ENCODE measurements at regions not wholly inside any gene's neighbourhood (a gene's known extent, or its start where the extent isn't known, plus 50 kb on each side); places are given as distances from the start of the nearest gene placed in this dataset.

DNA sequence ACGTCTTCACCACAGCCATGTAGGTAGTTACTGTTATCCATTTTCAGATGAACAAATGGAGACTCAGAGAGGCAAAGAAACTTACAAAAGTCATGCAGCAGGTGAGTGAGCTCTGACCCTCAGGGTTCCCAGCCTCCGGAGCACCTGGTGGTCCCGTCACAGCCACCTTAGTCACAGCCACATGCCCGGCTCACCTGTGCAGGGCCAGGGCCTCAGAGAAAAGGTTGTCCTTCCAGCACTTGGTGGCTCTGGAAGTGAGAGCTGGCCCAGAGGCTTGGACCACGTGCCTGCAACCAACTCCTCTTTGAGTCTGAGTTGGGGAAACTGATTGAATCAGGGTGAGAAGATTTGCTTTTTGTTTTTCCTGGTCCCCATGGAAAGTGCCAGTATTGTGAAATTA, 189.3 kb downstream of the GLI2 start:
- POLR2A ChIA-PET: no interaction called here

DNA sequence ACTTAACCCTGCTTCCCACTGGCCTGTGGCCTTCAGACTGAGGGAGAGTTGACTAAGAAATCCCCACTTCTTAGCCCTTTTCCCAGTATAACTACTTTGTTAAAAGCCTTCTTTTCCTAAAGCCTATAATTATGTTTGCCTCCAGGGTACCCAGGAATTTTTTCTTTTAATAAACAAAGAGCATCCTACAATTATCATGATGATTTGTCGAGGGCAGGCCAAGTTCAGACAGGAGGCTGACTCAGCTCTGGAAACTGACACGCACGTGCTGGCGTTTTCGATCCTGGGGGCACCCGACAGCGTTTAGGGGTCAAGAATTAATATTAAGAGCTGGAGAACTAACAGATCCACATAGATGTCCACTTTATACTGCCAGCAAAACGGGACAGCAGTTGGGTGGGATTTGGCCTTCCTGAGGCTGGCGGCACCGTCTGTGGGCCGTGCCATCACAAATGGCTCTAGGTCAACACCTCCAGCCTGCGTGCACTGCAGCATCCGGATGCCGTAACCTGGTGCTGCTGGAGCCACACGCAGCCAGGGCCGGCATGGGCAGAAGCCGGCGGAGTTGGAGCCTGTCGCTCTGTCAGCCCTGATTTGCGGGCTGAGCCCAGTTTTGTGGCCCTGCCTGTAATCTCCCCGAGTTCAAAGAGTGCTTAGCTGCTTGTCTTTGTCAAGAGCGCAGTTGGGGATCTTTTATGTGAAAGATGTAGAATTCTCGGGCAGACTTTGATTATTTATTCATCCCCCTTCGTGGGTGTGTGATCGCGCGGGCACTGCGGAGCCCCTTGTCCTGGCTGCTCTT, 191.0 kb downstream of the GLI2 start:
- H3K9me3 ChIP-seq (ENCODE audit: control extremely low read depth in 1 of 5, control insufficient read depth in 4 of 5, insufficient read depth in 2 of 5, low read depth in 1 of 5, low read length in 4 of 5): peaks cover 0 to 5% (median 2%) of the 10 kb centered on the region in 5 experiments
- H3K36me3 ChIP-seq (ENCODE audit: control insufficient read depth in 4 of 4, insufficient read depth in 4 of 4, low read length in 3 of 4): peaks cover 0 to 4% (median 0%) of the 10 kb centered on the region in 4 experiments
- H3K27me3 ChIP-seq (replicated peaks in 2 of 5; ENCODE audit: control insufficient read depth in 4 of 5, insufficient read depth in 5 of 5, low read length in 4 of 5): no peaks in the 10 kb centered on the region
- ChIA-PET CTCF (no interaction called here), POLR2A (no interaction called here)
- no peaks in the 10 kb centered on the region for H3K4me1 ChIP-seq (ENCODE audit: control extremely low read depth in 1 of 4, control insufficient read depth in 4 of 4, insufficient read depth in 4 of 4, low read length in 3 of 4)
- no peak for DNase-seq
- 92% methylated on average over 25 of the region's 28 CpGs for WGBS (ENCODE audit: insufficient coverage)
- no peak overlapping the region for H3K27ac ChIP-seq (ENCODE audit: insufficient read depth in 1 of 2, low read depth in 1 of 2, low read length in 2 of 2, poor library complexity in 1 of 2, severe bottlenecking in 2 of 2)
- H3K4me3 ChIP-seq (ENCODE audit: control insufficient read depth in 1 of 7, extremely low read depth in 1 of 7, insufficient read depth in 4 of 7, low read depth in 2 of 7, low read length in 6 of 7): no peak overlapping the region

More for the DNA sequence above, 189.3 kb downstream of the GLI2 start:
- Histone ChIP-seq H3K9me3 (ENCODE audit: control extremely low read depth in 1 of 5, control insufficient read depth in 4 of 5, insufficient read depth in 2 of 5, low read depth in 1 of 5, low read length in 4 of 5) (no peaks in the 10 kb centered on the region), H3K4me1 (ENCODE audit: control extremely low read depth in 1 of 4, control insufficient read depth in 4 of 4, insufficient read depth in 4 of 4, low read length in 3 of 4) (no peaks in the 10 kb centered on the region), H3K36me3 (ENCODE audit: control insufficient read depth in 4 of 4, insufficient read depth in 4 of 4, low read length in 3 of 4) (no peaks in the 10 kb centered on the region), H3K27me3 (replicated peaks in 2 of 5; ENCODE audit: control insufficient read depth in 4 of 5, insufficient read depth in 5 of 5, low read length in 4 of 5) (no peaks in the 10 kb centered on the region), H3K4me3 (ENCODE audit: control insufficient read depth in 1 of 7, extremely low read depth in 1 of 7, insufficient read depth in 4 of 7, low read depth in 2 of 7, low read length in 6 of 7) (no peak overlapping the region), H3K27ac (ENCODE audit: insufficient read depth in 1 of 2, low read depth in 1 of 2, low read length in 2 of 2, poor library complexity in 1 of 2, severe bottlenecking in 2 of 2) (no peak overlapping the region)
- 97% methylated on average over 5 of the region's 5 CpGs for WGBS (ENCODE audit: insufficient coverage)
- DNase-seq: no peak
- CTCF ChIA-PET: no interaction called here

DNA sequence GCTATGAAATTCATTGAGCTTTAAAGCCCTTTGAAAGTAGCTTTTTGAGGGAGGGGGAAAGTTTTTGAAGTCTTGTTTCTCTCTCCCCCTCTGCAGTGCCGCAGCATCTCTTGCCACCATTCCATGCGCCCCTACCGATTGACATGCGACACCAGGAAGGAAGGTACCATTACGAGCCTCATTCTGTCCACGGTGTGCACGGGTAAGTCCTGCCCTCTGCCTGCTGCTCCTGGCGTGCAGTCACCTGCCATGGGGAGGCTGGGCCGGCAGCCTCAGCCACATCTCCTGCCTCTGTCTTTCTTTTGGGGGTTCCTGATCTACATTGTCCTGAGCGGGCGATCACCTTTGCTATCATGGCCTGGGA, 191.6 kb downstream of the GLI2 start:
- POLR2A ChIA-PET: no interaction called here
- peaks cover 0 to 4% (median 0%) of the 10 kb centered on the region in 4 experiments for H3K36me3 ChIP-seq (ENCODE audit: control insufficient read depth in 4 of 4, insufficient read depth in 4 of 4, low read length in 3 of 4)
- H3K4me3 ChIP-seq (ENCODE audit: control insufficient read depth in 1 of 7, extremely low read depth in 1 of 7, insufficient read depth in 4 of 7, low read depth in 2 of 7, low read length in 6 of 7): no peak overlapping the region
- H3K27me3 ChIP-seq (replicated peaks in 2 of 5; ENCODE audit: control insufficient read depth in 4 of 5, insufficient read depth in 5 of 5, low read length in 4 of 5): no peaks in the 10 kb centered on the region
- CTCF ChIA-PET: no interaction called here
- no peaks in the 10 kb centered on the region for H3K4me1 ChIP-seq (ENCODE audit: control extremely low read depth in 1 of 4, control insufficient read depth in 4 of 4, insufficient read depth in 4 of 4, low read length in 3 of 4)
- whole genome bisulfite sequencing (ENCODE audit: insufficient coverage): 94% methylated on average over 8 of the region's 11 CpGs
- DNase-seq: no peak
- peaks cover 0 to 5% (median 2%) of the 10 kb centered on the region in 5 experiments for H3K9me3 ChIP-seq (ENCODE audit: control extremely low read depth in 1 of 5, control insufficient read depth in 4 of 5, insufficient read depth in 2 of 5, low read depth in 1 of 5, low read length in 4 of 5)
- H3K27ac ChIP-seq (ENCODE audit: insufficient read depth in 1 of 2, low read depth in 1 of 2, low read length in 2 of 2, poor library complexity in 1 of 2, severe bottlenecking in 2 of 2): no peak overlapping the region

DNA sequence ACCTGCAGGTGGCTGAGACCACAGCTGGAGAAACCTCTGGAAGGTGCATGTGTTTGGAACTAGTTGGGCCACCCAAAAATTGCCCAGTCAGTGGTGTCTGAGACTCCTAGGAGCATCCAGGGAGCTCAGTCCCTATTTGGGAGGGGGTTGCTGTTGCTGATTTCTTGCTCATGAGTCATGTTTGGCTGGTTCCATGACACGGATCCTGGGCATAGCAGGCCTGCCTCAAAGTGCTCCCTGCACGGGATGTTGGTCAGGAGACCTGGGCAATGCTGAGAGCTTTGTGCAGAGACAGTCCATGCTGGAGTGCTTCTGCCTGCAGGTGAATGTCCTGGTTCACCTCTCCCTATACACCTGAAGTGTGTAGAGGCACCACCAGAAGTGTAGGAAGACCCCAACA, 194.2 kb downstream of the GLI2 start:
- CTCF ChIA-PET: no interaction called here
- Histone ChIP-seq H3K9me3 (ENCODE audit: control extremely low read depth in 1 of 5, control insufficient read depth in 4 of 5, insufficient read depth in 2 of 5, low read depth in 1 of 5, low read length in 4 of 5) (peaks cover 0 to 5% (median 2%) of the 10 kb centered on the region in 5 experiments), H3K4me3 (ENCODE audit: control insufficient read depth in 1 of 7, extremely low read depth in 1 of 7, insufficient read depth in 4 of 7, low read depth in 2 of 7, low read length in 6 of 7) (no peak overlapping the region), H3K4me1 (ENCODE audit: control extremely low read depth in 1 of 4, control insufficient read depth in 4 of 4, insufficient read depth in 4 of 4, low read length in 3 of 4) (peaks cover 0 to 6% (median 0%) of the 10 kb centered on the region in 4 experiments), H3K36me3 (ENCODE audit: control insufficient read depth in 4 of 4, insufficient read depth in 4 of 4, low read length in 3 of 4) (peaks cover 0 to 4% (median 0%) of the 10 kb centered on the region in 4 experiments), H3K27ac (ENCODE audit: insufficient read depth in 1 of 2, low read depth in 1 of 2, low read length in 2 of 2, poor library complexity in 1 of 2, severe bottlenecking in 2 of 2) (no peak overlapping the region), H3K27me3 (replicated peaks in 2 of 5; ENCODE audit: control insufficient read depth in 4 of 5, insufficient read depth in 5 of 5, low read length in 4 of 5) (no peaks in the 10 kb centered on the region)
- WGBS (ENCODE audit: insufficient coverage): 86% methylated on average over 1 of the region's 2 CpGs
- POLR2A ChIA-PET: no interaction called here
- no peak for DNase-seq

DNA sequence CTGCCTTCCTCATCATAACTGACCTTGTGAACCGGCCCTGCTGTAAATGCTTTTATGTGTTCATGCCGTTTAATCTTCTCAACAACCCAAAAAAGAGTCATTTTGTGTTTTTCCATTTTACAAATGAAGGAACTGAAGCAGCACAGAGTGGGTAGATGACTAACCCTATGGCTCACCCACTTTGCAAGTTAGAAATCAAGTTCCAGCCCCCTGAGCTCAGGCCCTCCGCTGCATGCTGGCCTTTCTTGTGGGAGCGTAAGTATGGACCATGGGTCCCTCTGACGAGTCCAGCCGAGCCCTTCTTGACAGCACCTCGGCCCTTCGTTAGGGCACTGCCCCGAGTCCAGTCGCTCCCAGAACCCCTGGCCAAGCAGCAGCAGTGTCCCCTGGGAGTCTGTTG, 194.6 kb downstream of the GLI2 start:
- Histone ChIP-seq H3K36me3 (ENCODE audit: control insufficient read depth in 4 of 4, insufficient read depth in 4 of 4, low read length in 3 of 4) (peaks cover 0 to 4% (median 0%) of the 10 kb centered on the region in 4 experiments), H3K9me3 (ENCODE audit: control extremely low read depth in 1 of 5, control insufficient read depth in 4 of 5, insufficient read depth in 2 of 5, low read depth in 1 of 5, low read length in 4 of 5) (peaks cover 0 to 5% (median 2%) of the 10 kb centered on the region in 5 experiments), H3K27me3 (replicated peaks in 2 of 5; ENCODE audit: control insufficient read depth in 4 of 5, insufficient read depth in 5 of 5, low read length in 4 of 5) (no peaks in the 10 kb centered on the region), H3K4me1 (ENCODE audit: control extremely low read depth in 1 of 4, control insufficient read depth in 4 of 4, insufficient read depth in 4 of 4, low read length in 3 of 4) (peaks cover 0 to 6% (median 0%) of the 10 kb centered on the region in 4 experiments), H3K27ac (ENCODE audit: insufficient read depth in 1 of 2, low read depth in 1 of 2, low read length in 2 of 2, poor library complexity in 1 of 2, severe bottlenecking in 2 of 2) (no peak overlapping the region), H3K4me3 (ENCODE audit: control insufficient read depth in 1 of 7, extremely low read depth in 1 of 7, insufficient read depth in 4 of 7, low read depth in 2 of 7, low read length in 6 of 7) (no peak overlapping the region)
- WGBS (ENCODE audit: insufficient coverage): 98% methylated on average over 10 of the region's 10 CpGs
- POLR2A ChIA-PET: no interaction called here
- CTCF ChIA-PET: no interaction called here
- no peak for DNase-seq

DNA sequence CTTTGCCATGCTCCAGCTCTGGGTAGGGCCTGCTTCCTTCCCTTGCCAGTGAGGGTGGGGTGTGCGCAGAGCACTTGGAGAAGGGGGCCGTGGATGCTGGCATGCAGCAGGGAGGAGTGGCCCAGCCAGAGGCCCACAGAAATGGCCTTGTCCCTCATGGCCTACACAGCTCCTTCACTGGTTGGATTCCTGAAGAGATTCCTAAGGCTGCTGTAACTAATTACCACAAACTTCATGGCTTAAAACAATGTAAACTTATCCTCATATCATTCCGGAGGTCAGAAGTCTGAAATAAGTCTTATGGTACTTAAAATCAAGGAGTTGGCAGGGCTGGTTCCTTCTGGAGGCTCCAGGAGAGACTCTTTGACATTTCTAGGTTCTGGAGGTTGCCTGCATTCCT, 195.2 kb downstream of the GLI2 start:
- H3K4me1 ChIP-seq (ENCODE audit: control extremely low read depth in 1 of 4, control insufficient read depth in 4 of 4, insufficient read depth in 4 of 4, low read length in 3 of 4): peaks cover 0 to 6% (median 0%) of the 10 kb centered on the region in 4 experiments
- 100% methylated on average over 3 of the region's 3 CpGs for WGBS (ENCODE audit: insufficient coverage)

DNA sequence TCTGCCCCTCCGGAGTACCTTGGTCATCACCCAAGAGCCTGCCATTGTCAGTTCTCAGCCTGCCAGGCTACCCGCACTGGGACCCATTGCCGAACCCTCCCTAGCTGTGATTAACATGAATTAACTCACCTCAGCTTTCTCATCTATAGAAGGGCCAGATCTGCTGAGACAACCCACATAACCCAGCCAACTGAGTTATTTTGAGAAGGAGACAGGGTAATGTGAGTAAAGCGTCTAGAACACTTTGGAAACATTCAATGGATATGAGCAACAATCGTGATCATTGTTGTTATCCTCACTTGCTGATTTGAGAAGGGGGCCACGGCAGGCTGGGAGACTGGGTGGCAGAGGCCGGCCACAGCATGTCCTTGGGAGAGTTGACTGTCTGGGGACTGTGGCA, 196.8 kb downstream of the GLI2 start:
- H3K9me3 ChIP-seq (ENCODE audit: control extremely low read depth in 1 of 5, control insufficient read depth in 4 of 5, insufficient read depth in 2 of 5, low read depth in 1 of 5, low read length in 4 of 5): peaks cover 0 to 5% (median 2%) of the 10 kb centered on the region in 5 experiments
- ChIA-PET POLR2A (no interaction called here), CTCF (interaction anchor here (1.1 kb wide), 1 partner anchor 11 kb away, joined by 3 read pairs; no protein-coding TSS in a partner anchor)
- H3K4me1 ChIP-seq (ENCODE audit: control extremely low read depth in 1 of 4, control insufficient read depth in 4 of 4, insufficient read depth in 4 of 4, low read length in 3 of 4): peaks cover 0 to 6% (median 0%) of the 10 kb centered on the region in 4 experiments
- H3K36me3 ChIP-seq (ENCODE audit: control insufficient read depth in 4 of 4, insufficient read depth in 4 of 4, low read length in 3 of 4): peaks cover 0 to 4% (median 0%) of the 10 kb centered on the region in 4 experiments
- H3K27me3 ChIP-seq (replicated peaks in 2 of 5; ENCODE audit: control insufficient read depth in 4 of 5, insufficient read depth in 5 of 5, low read length in 4 of 5): no peaks in the 10 kb centered on the region
- DNase-seq: no peak
- no peak overlapping the region for H3K27ac ChIP-seq (ENCODE audit: insufficient read depth in 1 of 2, low read depth in 1 of 2, low read length in 2 of 2, poor library complexity in 1 of 2, severe bottlenecking in 2 of 2)
- H3K4me3 ChIP-seq (ENCODE audit: control insufficient read depth in 1 of 7, extremely low read depth in 1 of 7, insufficient read depth in 4 of 7, low read depth in 2 of 7, low read length in 6 of 7): no peak overlapping the region
- 95% methylated on average over 5 of the region's 7 CpGs for WGBS (ENCODE audit: insufficient coverage)

More for the DNA sequence above, 195.2 kb downstream of the GLI2 start:
- peaks cover 0 to 4% (median 0%) of the 10 kb centered on the region in 4 experiments for H3K36me3 ChIP-seq (ENCODE audit: control insufficient read depth in 4 of 4, insufficient read depth in 4 of 4, low read length in 3 of 4)
- DNase-seq: no peak
- ChIA-PET CTCF (no interaction called here), POLR2A (no interaction called here)
- H3K4me3 ChIP-seq (ENCODE audit: control insufficient read depth in 1 of 7, extremely low read depth in 1 of 7, insufficient read depth in 4 of 7, low read depth in 2 of 7, low read length in 6 of 7): no peak overlapping the region
- H3K27ac ChIP-seq (ENCODE audit: insufficient read depth in 1 of 2, low read depth in 1 of 2, low read length in 2 of 2, poor library complexity in 1 of 2, severe bottlenecking in 2 of 2): no peak overlapping the region
- no peaks in the 10 kb centered on the region for H3K27me3 ChIP-seq (replicated peaks in 2 of 5; ENCODE audit: control insufficient read depth in 4 of 5, insufficient read depth in 5 of 5, low read length in 4 of 5)
- H3K9me3 ChIP-seq (ENCODE audit: control extremely low read depth in 1 of 5, control insufficient read depth in 4 of 5, insufficient read depth in 2 of 5, low read depth in 1 of 5, low read length in 4 of 5): peaks cover 0 to 5% (median 2%) of the 10 kb centered on the region in 5 experiments
